T1000 (cell line): ENCODE measurements at regions not wholly inside any gene's neighbourhood (a gene's known extent, or its start where the extent isn't known, plus 50 kb on each side); places are given as distances from the start of the nearest gene placed in this dataset.
"Not testable (repeated sequence)": the region's sequence is repeated elsewhere in the genome, so short reads cannot be mapped to it uniquely, and the experiment has no call there.

Experiments
- DNase-seq: peaks from one replicate; lab custom pipeline; 2025; ENCODE audit warnings: mixed read lengths; lab: John Stamatoyannopoulos, UW

GRCh38 chr10:53430974-53431373 is 658.4 kb upstream of the MBL2 start:
- no peak for DNase-seq

GRCh38 chr10:53430127-53430891 is 657.7 kb upstream of the MBL2 start:
- no peak for DNase-seq

DNA sequence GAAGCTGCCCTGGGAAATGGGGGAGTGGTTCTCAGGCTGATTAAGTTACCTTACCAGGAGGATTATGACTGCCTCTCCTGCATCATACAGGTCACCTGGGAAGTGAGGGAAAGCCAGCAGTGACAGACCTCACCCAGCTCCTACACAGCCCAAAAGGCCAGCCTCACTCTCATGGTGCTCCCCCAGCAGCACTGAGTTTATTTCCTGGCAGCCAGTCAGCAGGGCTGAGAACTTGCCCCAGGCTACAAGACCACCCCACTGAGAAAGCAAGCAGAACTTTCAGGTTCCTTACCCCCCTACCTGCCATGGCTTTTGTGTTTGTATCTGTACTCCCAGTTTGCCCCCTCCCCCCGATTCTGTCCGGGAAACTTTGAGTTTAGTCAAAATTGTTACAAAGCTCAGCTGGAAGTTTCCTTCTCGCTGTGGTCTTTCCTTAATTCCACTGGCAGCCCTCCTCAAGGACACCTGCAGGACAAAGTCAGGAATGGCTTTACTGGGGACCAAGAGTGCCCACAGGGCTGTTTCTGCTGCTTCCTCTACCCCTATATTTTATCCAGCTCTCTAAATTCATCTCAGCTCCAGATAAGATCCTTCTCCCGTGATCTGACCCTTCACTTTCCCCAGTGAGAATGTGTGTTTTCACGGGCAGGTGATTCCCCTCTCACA is 649.8 kb upstream of the MBL2 start:
- DNase-seq = no peak

DNA sequence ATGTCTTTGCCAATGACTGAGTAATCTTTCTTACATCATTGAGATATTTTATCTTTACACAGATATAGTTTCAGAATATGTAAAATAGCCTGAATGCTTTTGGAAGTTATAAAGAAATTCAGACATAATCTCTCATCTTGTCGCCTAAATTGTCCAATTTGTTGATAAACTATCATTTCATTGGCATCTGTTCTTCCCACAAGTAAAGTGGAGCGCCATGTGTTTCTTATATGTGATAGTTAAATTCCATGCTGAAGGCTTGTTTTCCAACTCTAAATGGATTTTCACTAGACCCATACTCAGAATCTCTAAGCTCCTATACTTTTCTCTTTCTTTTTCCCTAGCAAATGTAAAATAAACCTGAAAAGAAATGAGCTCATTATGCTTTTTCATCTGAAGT is 640.1 kb upstream of the MBL2 start:
- no peak for DNase-seq

GRCh38 chr10:53406532-53406931 is 633.9 kb upstream of the MBL2 start:
- DNase-seq = no peak

DNA sequence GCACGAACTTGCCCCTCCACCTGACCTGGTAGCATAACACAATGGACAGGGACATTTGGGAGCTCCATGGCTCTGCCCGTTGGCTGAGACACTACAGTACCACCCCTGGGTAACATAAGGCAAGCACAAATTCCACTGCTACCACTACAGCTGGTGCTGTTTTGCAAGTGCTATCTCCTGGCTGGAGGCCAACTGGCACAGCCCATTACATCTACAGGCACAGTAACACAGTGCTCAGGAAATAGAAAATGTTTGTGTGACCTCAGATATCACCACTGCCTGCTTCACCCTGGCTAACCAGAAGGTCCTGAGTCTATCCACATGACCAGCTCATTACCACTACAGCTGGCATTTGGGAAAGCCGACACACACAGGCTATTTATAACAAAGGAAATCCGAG is 631.1 kb upstream of the MBL2 start:
- DNase-seq = no peak

GRCh38 chr10:53402594-53402993 is 630.0 kb upstream of the MBL2 start:
- DNase-seq = no peak

DNA sequence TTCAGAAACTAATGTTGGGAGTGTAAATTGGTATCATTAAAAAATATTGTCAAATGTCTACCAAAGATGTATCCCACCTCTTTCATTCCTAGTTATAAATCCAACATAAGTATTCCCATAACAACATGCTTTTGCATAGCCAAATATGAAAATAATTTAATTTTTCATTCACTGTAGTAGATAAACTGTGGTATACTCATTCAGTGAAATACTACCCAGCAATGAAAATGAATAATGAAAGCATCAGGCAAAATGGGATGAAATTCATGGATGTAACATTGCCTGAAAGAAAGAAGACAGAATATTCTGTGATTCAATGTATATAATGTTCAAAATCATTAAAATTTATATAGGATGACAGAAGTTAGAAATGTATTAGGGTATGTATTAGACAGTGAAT is 629.0 kb upstream of the MBL2 start:
- DNase-seq = no peak

DNA sequence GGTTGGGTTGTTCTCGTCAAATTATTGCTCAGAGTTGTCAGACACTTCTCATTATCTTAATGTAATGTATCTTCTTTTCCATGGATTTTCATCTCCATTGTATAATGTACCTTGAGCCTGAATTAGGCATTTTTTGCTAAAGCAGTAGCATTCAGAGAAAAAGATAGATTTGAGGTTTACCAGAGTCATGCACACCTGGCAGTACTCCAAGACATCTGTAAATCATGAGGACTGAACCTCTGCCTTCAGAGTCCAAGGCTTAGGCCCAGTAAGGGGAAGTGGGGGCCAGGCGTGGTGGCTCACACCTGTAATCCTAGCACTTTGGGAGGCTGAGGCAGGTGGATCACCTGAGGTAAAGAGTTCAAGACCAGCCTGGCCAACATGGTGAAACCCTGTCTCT is 624.3 kb upstream of the MBL2 start:
- DNase-seq = no peak

DNA sequence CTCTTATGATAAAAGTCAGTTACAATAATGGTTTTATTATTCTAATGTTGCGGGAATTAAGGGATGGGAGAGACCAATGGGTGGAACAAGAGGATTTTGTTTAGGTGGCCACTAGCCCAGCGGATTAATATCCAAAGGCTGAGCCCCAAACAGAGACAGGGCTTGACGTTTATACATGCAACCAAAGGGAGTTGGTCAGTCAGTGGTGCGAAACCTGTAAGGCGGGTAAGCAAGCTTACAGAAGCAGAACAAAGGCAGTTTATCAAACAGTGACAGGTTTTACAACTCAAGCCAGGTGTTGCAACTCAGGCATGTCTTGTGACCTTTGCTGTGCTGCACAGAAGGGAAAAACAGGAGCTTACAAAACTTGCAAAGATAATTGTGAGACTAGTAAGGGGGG is 622.9 kb upstream of the MBL2 start:
- DNase-seq = no peak

GRCh38 chr10:53387562-53387961 is 615.0 kb upstream of the MBL2 start:
- no peak for DNase-seq

DNA sequence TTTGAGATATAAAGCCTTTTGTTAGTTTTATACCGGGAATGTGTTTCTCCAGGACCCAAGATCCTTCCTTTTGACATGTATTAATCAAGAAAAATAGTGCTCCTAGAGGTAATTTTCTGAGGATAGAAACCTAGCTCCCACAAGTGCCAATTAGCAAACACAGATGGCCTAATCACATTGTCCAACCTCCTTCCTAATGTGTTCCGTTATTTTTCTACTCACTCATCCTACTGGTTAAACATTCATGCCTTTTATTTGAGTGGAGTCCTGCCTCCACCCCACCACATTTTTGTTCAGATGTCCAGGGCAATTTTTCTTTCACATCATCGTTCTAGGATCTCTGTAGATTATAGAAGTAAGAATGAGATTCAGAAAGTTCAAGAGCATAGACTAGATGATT is 610.0 kb upstream of the MBL2 start:
- DNase-seq = no peak

DNA sequence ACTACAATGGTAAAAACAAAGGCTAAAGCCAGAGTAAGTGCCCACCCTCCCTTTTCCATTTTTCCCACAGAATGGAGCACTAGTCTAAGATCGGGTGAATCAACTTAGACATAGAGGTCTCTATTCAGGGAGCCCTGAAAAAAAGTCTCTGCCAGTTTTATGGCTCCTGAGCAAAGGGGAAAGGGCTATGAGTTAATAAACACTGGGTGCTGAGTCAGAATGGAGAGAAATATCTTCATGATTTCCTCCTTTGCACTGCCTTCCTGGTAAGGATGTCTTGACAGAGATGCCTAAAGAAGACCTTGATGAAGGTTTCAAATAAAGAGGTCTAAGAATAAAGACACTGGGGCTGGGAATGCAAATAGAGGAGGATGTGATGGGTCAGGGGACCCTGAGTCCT is 607.4 kb upstream of the MBL2 start:
- no peak for DNase-seq

DNA sequence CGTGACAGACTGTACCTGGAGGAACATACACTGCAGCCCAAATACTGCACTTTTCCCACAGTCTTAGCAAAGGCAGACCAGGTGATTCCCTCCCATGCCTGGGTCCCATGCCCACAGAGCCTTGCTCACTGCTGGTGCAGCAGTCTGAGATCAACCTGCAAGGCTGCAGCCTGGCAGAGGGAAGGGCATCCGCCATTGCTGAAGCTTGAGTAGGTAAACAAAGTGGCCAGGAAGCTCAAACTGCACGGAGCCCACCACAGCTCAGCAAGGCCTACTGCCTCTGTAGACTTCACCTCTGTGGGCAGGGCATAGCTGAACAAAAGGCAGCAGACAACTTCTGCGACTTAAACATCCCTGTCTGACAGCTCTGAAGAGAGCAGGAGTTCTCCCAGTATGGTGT is 597.8 kb upstream of the MBL2 start:
- no peak for DNase-seq

DNA sequence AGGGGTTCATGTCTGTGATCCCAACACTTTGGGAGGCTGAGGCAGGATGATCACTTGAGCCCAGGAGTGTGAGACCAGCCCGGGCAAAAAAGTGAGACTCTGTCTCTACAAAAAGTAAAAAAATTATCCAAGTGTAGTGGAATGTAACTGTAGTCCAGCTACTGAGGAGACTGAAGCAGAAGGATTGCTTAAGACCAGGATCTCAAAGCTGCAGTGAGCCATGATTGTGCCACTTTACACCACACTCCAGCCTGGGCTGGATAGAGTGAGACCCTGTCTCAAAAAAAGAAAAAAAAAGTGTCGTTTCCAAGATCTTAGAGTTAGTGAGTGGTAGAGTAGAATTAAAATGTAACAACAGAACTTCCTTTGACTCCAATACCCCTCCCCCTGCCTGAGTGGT is 589.4 kb upstream of the MBL2 start:
- no peak for DNase-seq

- no peak for DNase-seq
Measured at GRCh38 chr10:53361281-53361680, 588.7 kb upstream of the MBL2 start.

GRCh38 chr10:53358978-53359377 is 586.4 kb upstream of the MBL2 start:
- not testable (repeated sequence) for DNase-seq

DNA sequence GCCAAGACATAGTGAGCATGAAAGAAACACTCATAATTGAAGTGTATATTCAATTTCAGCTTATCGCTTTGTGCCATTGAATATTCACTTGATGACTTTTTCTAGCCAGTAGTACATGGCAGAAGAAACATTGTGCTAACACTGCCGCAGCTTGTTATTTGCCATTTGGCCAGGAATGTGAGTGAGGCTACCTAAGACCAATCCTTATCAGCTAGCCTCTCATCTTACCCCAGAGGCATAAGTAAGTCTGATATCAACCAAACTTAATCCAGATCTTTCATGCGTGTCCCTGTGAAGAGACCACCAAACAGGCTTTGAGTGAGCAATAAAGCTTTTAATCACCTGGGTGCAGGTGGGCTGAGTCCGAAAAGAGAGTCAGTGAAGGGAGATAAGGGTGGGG is 586.0 kb upstream of the MBL2 start:
- no peak for DNase-seq

GRCh38 chr10:53357587-53357986 is 585.0 kb upstream of the MBL2 start:
- DNase-seq = no peak

GRCh38 chr10:53356616-53357349 is 584.2 kb upstream of the MBL2 start:
- DNase-seq = no peak

DNA sequence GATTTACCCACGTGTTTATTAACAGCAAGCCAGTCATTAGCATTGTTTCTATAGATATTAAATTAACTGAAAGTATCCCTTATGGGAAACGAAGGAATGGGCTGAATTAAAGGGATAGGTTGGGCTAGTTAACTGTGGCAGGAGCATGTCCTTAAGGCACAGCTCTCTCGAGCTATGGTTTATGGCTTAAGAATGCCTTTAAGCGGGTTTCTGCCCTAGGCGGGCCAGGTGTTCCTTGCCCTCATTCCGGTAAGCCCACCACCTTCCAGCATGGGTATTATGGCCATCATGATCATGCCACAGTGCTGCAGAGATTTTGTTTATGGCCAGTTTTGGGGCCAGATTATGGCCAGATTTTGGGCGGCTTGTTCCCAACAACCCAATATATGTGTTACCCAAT is 569.9 kb upstream of the MBL2 start:
- not testable (repeated sequence) for DNase-seq

- DNase-seq = not testable (repeated sequence)
Measured at GRCh38 chr10:53338199-53338598, 565.6 kb upstream of the MBL2 start.

GRCh38 chr10:53335803-53336422 is 563.3 kb upstream of the MBL2 start:
- not testable (repeated sequence) for DNase-seq
